RWPE1 (cell line): ENCODE measurements at regions not wholly inside any gene's neighbourhood (a gene's known extent, or its start where the extent isn't known, plus 50 kb on each side); places are given as distances from the start of the nearest gene placed in this dataset.

Source experiments
- CTCF ChIA-PET: fragments of 350-600 bp; sonication (Branson Sonifier 250); formaldehyde crosslinking; extraction: SDS; loops from one replicate; lab custom pipeline; 2021; lab: Yijun Ruan, JAX
- POLR2A ChIA-PET: fragments of 400-600 bp; formaldehyde crosslinking; extraction: SDS; loops from one replicate; lab custom pipeline; 2020; ENCODE audit warnings: antibody characterized with exemption; ENCODE audit not compliant: low non-redundant PET; lab: Yijun Ruan, JAX
- DNase-seq: peaks from one replicate; pipeline ENCODE4 v3.0.0; 2012; ENCODE audit warnings: low spot score
- H3K27ac ChIP-seq: fragments of 450-650 bp; 2 replicates; pipeline ENCODE4 v1.5.1; 2017
- TF ChIP-seq, protein P1 (sequence below): fragments of 450-650 bp; conservative IDR thresholded peaks from 2 replicates; pipeline ENCODE4 v1.5.1; 2017; ENCODE audit warnings: low read depth, mild to moderate bottlenecking

GRCh38 chr13:82571653-82572052 lies 1310.6 kb downstream of the SLITRK1 start:
- DNase-seq: no peak
- TF ChIP-seq, protein P1, sequence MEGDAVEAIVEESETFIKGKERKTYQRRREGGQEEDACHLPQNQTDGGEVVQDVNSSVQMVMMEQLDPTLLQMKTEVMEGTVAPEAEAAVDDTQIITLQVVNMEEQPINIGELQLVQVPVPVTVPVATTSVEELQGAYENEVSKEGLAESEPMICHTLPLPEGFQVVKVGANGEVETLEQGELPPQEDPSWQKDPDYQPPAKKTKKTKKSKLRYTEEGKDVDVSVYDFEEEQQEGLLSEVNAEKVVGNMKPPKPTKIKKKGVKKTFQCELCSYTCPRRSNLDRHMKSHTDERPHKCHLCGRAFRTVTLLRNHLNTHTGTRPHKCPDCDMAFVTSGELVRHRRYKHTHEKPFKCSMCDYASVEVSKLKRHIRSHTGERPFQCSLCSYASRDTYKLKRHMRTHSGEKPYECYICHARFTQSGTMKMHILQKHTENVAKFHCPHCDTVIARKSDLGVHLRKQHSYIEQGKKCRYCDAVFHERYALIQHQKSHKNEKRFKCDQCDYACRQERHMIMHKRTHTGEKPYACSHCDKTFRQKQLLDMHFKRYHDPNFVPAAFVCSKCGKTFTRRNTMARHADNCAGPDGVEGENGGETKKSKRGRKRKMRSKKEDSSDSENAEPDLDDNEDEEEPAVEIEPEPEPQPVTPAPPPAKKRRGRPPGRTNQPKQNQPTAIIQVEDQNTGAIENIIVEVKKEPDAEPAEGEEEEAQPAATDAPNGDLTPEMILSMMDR: no peak
- H3K27ac ChIP-seq: no peak overlapping the region
- ChIA-PET POLR2A (no interaction called here), CTCF (no interaction called here)

DNA sequence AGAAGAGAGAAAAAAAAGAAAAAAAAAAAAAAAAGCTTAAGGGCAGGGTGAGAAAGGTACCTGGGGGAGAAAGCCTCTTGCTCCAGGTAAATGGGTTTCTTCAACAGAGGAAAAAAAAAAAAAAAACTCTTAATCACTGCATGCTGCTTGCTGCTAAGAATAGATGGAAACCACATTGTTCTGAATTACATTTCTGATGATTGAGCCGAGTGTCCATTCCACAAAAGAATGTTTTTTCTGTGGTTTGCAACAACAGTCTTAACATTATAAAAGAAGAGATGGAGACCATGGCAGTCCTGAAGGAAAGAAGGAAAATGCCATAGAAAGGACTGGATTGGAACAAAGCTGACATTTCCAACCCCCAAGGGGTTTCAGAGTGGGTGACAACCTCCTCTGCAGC lies 1312.7 kb downstream of the SLITRK1 start:
- DNase-seq: no peak
- TF ChIP-seq, protein P1: no peak
- ChIA-PET CTCF (no interaction called here), POLR2A (no interaction called here)
- no peak overlapping the region for H3K27ac ChIP-seq

GRCh38 chr13:82566864-82567263 lies 1315.4 kb downstream of the SLITRK1 start:
- no peak for DNase-seq
- no peak overlapping the region for H3K27ac ChIP-seq
- ChIA-PET POLR2A (no interaction called here), CTCF (no interaction called here)
- TF ChIP-seq, protein P1: no peak

- ChIA-PET POLR2A (no interaction called here), CTCF (no interaction called here)
- DNase-seq: no peak
- TF ChIP-seq, protein P1: no peak
- no peak overlapping the region for H3K27ac ChIP-seq
These were observed 1317.1 kb downstream of the SLITRK1 start for GRCh38 chr13:82565201-82565600.

DNA sequence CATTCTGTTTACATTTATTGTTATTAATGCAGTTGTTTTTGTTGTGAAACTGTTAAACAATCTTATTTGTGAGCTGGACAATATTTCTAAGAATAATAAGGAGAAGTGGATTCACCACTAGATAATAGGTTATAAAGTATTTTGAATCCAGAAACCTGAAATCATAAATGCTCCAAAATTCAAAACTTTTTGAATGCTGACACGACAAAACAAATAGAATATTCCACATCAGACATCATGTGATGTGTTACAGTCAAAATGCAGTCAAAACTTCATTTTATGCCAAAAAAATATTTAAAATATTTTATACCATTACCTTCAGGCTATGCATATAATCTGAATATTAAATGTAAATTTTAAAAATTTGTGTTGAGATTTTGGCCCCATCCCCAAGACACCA lies 1321.4 kb downstream of the SLITRK1 start:
- TF ChIP-seq, protein P1: no peak

DNA sequence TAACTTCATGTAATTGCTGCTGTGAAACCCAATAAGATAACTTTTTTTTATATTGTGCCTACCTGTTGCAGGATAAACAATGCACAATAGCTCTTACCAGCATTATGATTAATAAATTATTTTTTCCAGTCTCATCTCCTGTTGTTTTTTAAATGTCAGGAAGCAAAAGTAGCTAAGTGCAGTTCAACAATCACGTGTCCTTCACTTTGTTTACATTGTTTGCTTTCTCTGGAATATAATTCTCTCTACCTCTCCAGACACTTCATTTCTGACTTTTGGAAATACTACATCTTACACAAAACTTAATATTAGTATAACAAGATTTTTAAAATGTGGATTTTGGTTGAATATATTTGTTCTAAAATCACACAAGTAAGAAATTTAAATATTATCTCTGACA lies 1359.4 kb downstream of the SLITRK1 start:
- TF ChIP-seq, protein P1: no peak
- CTCF ChIA-PET: no interaction called here
- POLR2A ChIA-PET: no interaction called here
- no peak overlapping the region for H3K27ac ChIP-seq
- no peak for DNase-seq

More for the DNA sequence above, 1321.4 kb downstream of the SLITRK1 start:
- POLR2A ChIA-PET: no interaction called here
- no peak for DNase-seq
- CTCF ChIA-PET: no interaction called here
- no peak overlapping the region for H3K27ac ChIP-seq

GRCh38 chr13:82506805-82507414 lies 1375.4 kb downstream of the SLITRK1 start:
- ChIA-PET CTCF (no interaction called here), POLR2A (no interaction called here)
- DNase-seq: no peak
- TF ChIP-seq, protein P1: no peak
- H3K27ac ChIP-seq: no peak overlapping the region
